Vagina (tissue), 2 donors: ENCODE measurements at regions not wholly inside any gene's neighbourhood (a gene's known extent, or its start where the extent isn't known, plus 50 kb on each side); places are given as distances from the start of the nearest gene placed in this dataset.

Experiments
- POLR2A ChIP-seq, 2 donors: fragments of 450-650 bp; IDR thresholded peaks; one replicate each; pipeline ENCODE4 v1.6.1; 2017; ENCODE audit warnings: antibody characterized with exemption in 2 of 2, mild to moderate bottlenecking in 2 of 2, moderate library complexity in 2 of 2
- TF ChIP-seq, protein P1 (sequence below), 3 experiments: fragments of 450-650 bp in 2 of 3; fragments of 200-600 bp in 1 of 3; sonication (generic) in 1 of 3; IDR thresholded peaks; one replicate each; pipeline ENCODE4 v1.5.1; 2017 to 2019; ENCODE audit warnings: antibody characterized with exemption in 3 of 3, mild to moderate bottlenecking in 2 of 3, moderate library complexity in 2 of 3

GRCh38 chr6:133756078-133756695 lies 132.7 kb upstream of the TCF21 start:
- TF ChIP-seq, protein P1, sequence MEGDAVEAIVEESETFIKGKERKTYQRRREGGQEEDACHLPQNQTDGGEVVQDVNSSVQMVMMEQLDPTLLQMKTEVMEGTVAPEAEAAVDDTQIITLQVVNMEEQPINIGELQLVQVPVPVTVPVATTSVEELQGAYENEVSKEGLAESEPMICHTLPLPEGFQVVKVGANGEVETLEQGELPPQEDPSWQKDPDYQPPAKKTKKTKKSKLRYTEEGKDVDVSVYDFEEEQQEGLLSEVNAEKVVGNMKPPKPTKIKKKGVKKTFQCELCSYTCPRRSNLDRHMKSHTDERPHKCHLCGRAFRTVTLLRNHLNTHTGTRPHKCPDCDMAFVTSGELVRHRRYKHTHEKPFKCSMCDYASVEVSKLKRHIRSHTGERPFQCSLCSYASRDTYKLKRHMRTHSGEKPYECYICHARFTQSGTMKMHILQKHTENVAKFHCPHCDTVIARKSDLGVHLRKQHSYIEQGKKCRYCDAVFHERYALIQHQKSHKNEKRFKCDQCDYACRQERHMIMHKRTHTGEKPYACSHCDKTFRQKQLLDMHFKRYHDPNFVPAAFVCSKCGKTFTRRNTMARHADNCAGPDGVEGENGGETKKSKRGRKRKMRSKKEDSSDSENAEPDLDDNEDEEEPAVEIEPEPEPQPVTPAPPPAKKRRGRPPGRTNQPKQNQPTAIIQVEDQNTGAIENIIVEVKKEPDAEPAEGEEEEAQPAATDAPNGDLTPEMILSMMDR (IDR thresholded peaks at IDR 0.05) = no peak
- TF ChIP-seq POLR2A (IDR thresholded peaks at IDR 0.05) = no peak
